ENCODE measurements at regions not wholly inside any gene's neighbourhood (a gene's known extent, or its start where the extent isn't known, plus 50 kb on each side); places are given as distances from the start of the nearest gene placed in this dataset.

GRCh38 chr13:79267560-79267959 is 138.5 kb downstream of the RBM26 start:
- no peak for DNase-seq (ENCODE audit: low spot score)

- no peak for DNase-seq (ENCODE audit: low spot score)
These were observed 147.6 kb downstream of the RBM26 start for GRCh38 chr13:79258489-79258888.

GRCh38 chr13:79246578-79246949 is 159.5 kb downstream of the RBM26 start:
- DNase-seq (ENCODE audit: low spot score) = no peak

- no peak for DNase-seq (ENCODE audit: low spot score)
These were observed 160.0 kb downstream of the RBM26 start for GRCh38 chr13:79245937-79246577.

- no peak for DNase-seq (ENCODE audit: low spot score)
These were observed 164.4 kb downstream of the RBM26 start for GRCh38 chr13:79241697-79242096.

GRCh38 chr13:79237981-79238380 is 168.1 kb downstream of the RBM26 start:
- no peak for DNase-seq (ENCODE audit: low spot score)

- no peak for DNase-seq (ENCODE audit: low spot score)
These were observed 174.2 kb downstream of the RBM26 start for GRCh38 chr13:79231887-79232286.

GRCh38 chr13:79229761-79230160 is 176.3 kb downstream of the RBM26 start:
- DNase-seq (ENCODE audit: low spot score) = no peak

GRCh38 chr13:79228972-79229371 is 177.1 kb downstream of the RBM26 start:
- no peak for DNase-seq (ENCODE audit: low spot score)

GRCh38 chr13:79227418-79227817 is 178.6 kb downstream of the RBM26 start:
- no peak for DNase-seq (ENCODE audit: low spot score)

- no peak for DNase-seq (ENCODE audit: low spot score)
These were observed 179.1 kb downstream of the RBM26 start for GRCh38 chr13:79226938-79227337.

- DNase-seq (ENCODE audit: low spot score) = no peak
These were observed 179.8 kb downstream of the RBM26 start for GRCh38 chr13:79226250-79226649.

GRCh38 chr13:79225487-79226232 is 180.4 kb downstream of the RBM26 start:
- no peak for DNase-seq (ENCODE audit: low spot score)

- DNase-seq (ENCODE audit: low spot score) = no peak
These were observed 183.4 kb downstream of the RBM26 start for GRCh38 chr13:79222427-79223205.

- DNase-seq (ENCODE audit: low spot score) = no peak
These were observed 193.9 kb downstream of the RBM26 start for GRCh38 chr13:79212064-79212619.

GRCh38 chr13:79211377-79211776 is 194.7 kb downstream of the RBM26 start:
- DNase-seq (ENCODE audit: low spot score) = no peak

GRCh38 chr13:79197933-79198332 is 208.1 kb downstream of the RBM26 start:
- no peak for DNase-seq (ENCODE audit: low spot score)

GRCh38 chr13:79196843-79197242 is 209.2 kb downstream of the RBM26 start:
- DNase-seq (ENCODE audit: low spot score) = no peak

- DNase-seq (ENCODE audit: low spot score) = no peak
These were observed 209.7 kb downstream of the RBM26 start for GRCh38 chr13:79196366-79196765.

- no peak for DNase-seq (ENCODE audit: low spot score)
These were observed 211.3 kb downstream of the RBM26 start for GRCh38 chr13:79194727-79195126.

GRCh38 chr13:79194272-79194671 is 211.8 kb downstream of the RBM26 start:
- DNase-seq (ENCODE audit: low spot score) = peak; percentile 48

GRCh38 chr13:79191501-79191900 is 214.6 kb downstream of the RBM26 start:
- no peak for DNase-seq (ENCODE audit: low spot score)

GRCh38 chr13:79190932-79191331 is 215.1 kb downstream of the RBM26 start:
- DNase-seq (ENCODE audit: low spot score) = no peak
